SU-DHL-6 (cell line): ENCODE measurements at regions not wholly inside any gene's neighbourhood (a gene's known extent, or its start where the extent isn't known, plus 50 kb on each side); places are given as distances from the start of the nearest gene placed in this dataset.

Source experiments
- EZH2phosphoT487 ChIP-seq: fragments of 200-600 bp; sonication (generic), shearing (Covaris generic); conservative IDR thresholded peaks from 2 replicates; pipeline ENCODE4 v1.6.1; 2018; ENCODE audit warnings: mild to moderate bottlenecking, antibody characterized with exemption, low read length, moderate library complexity, mixed read lengths
- TF ChIP-seq, protein P1 (sequence below): fragments of 200-600 bp; sonication (generic); IDR thresholded peaks from one replicate; pipeline ENCODE4 v1.5.1; 2017; ENCODE audit warnings: antibody characterized with exemption, mild to moderate bottlenecking, low read length, moderate library complexity; ENCODE audit not compliant: insufficient read depth, poor library complexity, severe bottlenecking

DNA sequence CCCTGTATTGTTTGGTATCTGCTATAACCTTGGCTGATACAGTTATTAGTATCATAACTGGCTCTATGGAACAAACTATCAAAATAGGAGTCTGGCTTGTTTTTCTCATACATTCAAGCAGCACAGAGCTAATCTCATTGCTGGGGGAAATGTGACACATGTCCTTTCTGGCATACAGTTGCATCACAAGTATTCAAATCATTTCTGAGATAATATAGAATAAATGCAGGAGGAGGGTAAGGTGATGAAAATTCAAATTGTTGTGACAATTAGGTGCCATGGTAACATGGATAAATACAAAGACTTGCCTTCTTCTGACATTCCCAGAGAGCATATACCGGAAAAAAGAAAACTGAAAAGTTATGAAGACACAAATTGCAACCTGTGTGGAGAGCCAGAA lies 2706.8 kb downstream of the ARAP2 start:
- TF ChIP-seq EZH2phosphoT487: no peak
- TF ChIP-seq, protein P1, sequence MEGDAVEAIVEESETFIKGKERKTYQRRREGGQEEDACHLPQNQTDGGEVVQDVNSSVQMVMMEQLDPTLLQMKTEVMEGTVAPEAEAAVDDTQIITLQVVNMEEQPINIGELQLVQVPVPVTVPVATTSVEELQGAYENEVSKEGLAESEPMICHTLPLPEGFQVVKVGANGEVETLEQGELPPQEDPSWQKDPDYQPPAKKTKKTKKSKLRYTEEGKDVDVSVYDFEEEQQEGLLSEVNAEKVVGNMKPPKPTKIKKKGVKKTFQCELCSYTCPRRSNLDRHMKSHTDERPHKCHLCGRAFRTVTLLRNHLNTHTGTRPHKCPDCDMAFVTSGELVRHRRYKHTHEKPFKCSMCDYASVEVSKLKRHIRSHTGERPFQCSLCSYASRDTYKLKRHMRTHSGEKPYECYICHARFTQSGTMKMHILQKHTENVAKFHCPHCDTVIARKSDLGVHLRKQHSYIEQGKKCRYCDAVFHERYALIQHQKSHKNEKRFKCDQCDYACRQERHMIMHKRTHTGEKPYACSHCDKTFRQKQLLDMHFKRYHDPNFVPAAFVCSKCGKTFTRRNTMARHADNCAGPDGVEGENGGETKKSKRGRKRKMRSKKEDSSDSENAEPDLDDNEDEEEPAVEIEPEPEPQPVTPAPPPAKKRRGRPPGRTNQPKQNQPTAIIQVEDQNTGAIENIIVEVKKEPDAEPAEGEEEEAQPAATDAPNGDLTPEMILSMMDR: no peak
